OCI-LY7 (cell line): ENCODE measurements at regions not wholly inside any gene's neighbourhood (a gene's known extent, or its start where the extent isn't known, plus 50 kb on each side); places are given as distances from the start of the nearest gene placed in this dataset.

Experiments
- CTCF ChIP-seq: fragments of 200-600 bp; sonication (generic); conservative IDR thresholded peaks from 2 replicates; pipeline ENCODE4 v1.5.1; 2014; ENCODE audit warnings: mild to moderate bottlenecking, antibody characterized with exemption, low read length, moderate library complexity, mixed read lengths
- EZH2phosphoT487 ChIP-seq: fragments of 200-600 bp; sonication (generic); IDR thresholded peaks from 2 replicates; pipeline ENCODE4 v1.6.1; 2018; ENCODE audit warnings: low read depth, borderline replicate concordance, mild to moderate bottlenecking, mixed run types, antibody characterized with exemption, low read length, moderate library complexity, mixed read lengths

DNA sequence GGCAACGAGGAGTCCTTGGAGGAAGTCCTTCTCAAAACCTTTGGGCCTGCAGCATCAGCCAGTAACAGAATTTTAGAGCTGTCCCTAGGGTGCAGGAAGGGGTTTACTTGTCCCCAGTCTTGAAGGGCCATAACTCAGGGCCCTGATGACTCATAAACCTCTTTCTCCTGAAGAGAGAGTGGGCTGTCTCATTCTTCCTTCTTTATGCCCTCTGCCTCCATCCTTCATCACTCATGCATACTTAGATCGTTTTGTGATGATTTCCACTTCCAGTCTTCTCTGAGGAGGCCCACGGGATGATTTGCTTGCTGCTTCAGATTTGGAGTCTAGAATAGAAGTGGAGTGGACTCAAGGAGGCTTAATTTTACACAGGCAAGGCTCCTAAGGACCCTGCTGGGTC, 60.2 kb downstream of the NDUFS5 start:
- TF ChIP-seq CTCF (no peak), EZH2phosphoT487 (no peak)
